Caco-2 (cell line): ENCODE measurements at regions not wholly inside any gene's neighbourhood (a gene's known extent, or its start where the extent isn't known, plus 50 kb on each side); places are given as distances from the start of the nearest gene placed in this dataset.

Experiments
- BruUV-seq: library from RNA; stranded (reverse); fragments of 400-500 nt; replicated peaks from 2 replicates; lab custom pipeline; 2021; lab: Mats Ljungman, UMichigan
- CTCF ChIA-PET: fragments of 300-600 bp; sonication (Branson Sonifier 250); formaldehyde crosslinking; loops from one replicate; lab custom pipeline; 2022; ENCODE audit warnings: antibody characterized with exemption; lab: Charles Lee
- POLR2A ChIA-PET: fragments of 300-600 bp; sonication (Branson Sonifier 250); formaldehyde crosslinking; loops from one replicate; lab custom pipeline; 2022; ENCODE audit warnings: antibody characterized with exemption; lab: Charles Lee
- DNase-seq, 2 experiments: peaks; one replicate each; pipeline versions ENCODE4 v3.0.0 to v3.0.0-alpha.2; 2020 to 2022
- H3K27me3 ChIP-seq: replicated peaks from 2 replicates; pipeline ENCODE4 v1.6.0; 2011; ENCODE audit warnings: low read length; ENCODE audit not compliant: control insufficient read depth, insufficient read depth
- H3K36me3 ChIP-seq: 2 replicates; pipeline ENCODE4 v1.5.1; 2011; ENCODE audit warnings: low read length; ENCODE audit not compliant: control insufficient read depth, insufficient read depth
- H3K4me1 ChIP-seq: fragments of 250-450 bp; sonication (Bioruptor Pico); 2 replicates; pipeline ENCODE4 v1.5.1; 2020; ENCODE audit warnings: mild to moderate bottlenecking
- H3K4me3 ChIP-seq: 2 replicates; pipeline ENCODE4 v1.5.1; 2011; ENCODE audit warnings: low read depth, mild to moderate bottlenecking, control low read depth, low read length
- H3K9me3 ChIP-seq: fragments of 250-450 bp; sonication (Bioruptor Pico); 2 replicates; pipeline ENCODE4 v1.5.1; 2020; ENCODE audit warnings: mild to moderate bottlenecking, moderate library complexity
- H3K27ac Mint-ChIP-seq: one replicate; pipeline ENCODE4 v1.8.0; 2022; ENCODE audit warnings: mixed read lengths; ENCODE audit not compliant: unreplicated experiment
- H3K27me3 Mint-ChIP-seq: one replicate; pipeline ENCODE4 v1.8.0; 2022; ENCODE audit warnings: mixed read lengths; ENCODE audit not compliant: insufficient read depth, unreplicated experiment
- H3K36me3 Mint-ChIP-seq: one replicate; pipeline ENCODE4 v1.8.0; 2022; ENCODE audit warnings: mild to moderate bottlenecking, mixed read lengths; ENCODE audit not compliant: insufficient read depth, unreplicated experiment
- H3K4me1 Mint-ChIP-seq: one replicate; pipeline ENCODE4 v1.8.0; 2022; ENCODE audit warnings: low read depth, mixed read lengths; ENCODE audit not compliant: unreplicated experiment
- H3K4me3 Mint-ChIP-seq: one replicate; pipeline ENCODE4 v1.8.0; 2022; ENCODE audit warnings: mild to moderate bottlenecking, moderate library complexity, mixed read lengths; ENCODE audit not compliant: unreplicated experiment
- H3K9me3 Mint-ChIP-seq: one replicate; pipeline ENCODE4 v1.8.0; 2022; ENCODE audit warnings: mixed read lengths; ENCODE audit not compliant: unreplicated experiment
- CTCF ChIP-seq, 2 experiments: fragments of 200-600 bp in 1 of 2; IDR thresholded peaks; 1 replicate in 1 of 2; 2 replicates in 1 of 2; pipeline versions ENCODE4 v1.5.1 to v1.8.0; 2011 to 2022; ENCODE audit warnings: antibody characterized with exemption in 1 of 2, control low read depth in 1 of 2, inconsistent platforms in 1 of 2, low read depth in 1 of 2, low read length in 1 of 2, mild to moderate bottlenecking in 1 of 2, moderate library complexity in 1 of 2; ENCODE audit not compliant: insufficient read depth in 1 of 2, severe bottlenecking in 1 of 2, unreplicated experiment in 1 of 2
- intact Hi-C: fragments of 100-400 bp; cut with micrococcal nuclease; formaldehyde crosslinking; loops from one replicate; pipeline ENCODE4 v1.10.0; 2022; ENCODE audit not compliant: unreplicated experiment

DNA sequence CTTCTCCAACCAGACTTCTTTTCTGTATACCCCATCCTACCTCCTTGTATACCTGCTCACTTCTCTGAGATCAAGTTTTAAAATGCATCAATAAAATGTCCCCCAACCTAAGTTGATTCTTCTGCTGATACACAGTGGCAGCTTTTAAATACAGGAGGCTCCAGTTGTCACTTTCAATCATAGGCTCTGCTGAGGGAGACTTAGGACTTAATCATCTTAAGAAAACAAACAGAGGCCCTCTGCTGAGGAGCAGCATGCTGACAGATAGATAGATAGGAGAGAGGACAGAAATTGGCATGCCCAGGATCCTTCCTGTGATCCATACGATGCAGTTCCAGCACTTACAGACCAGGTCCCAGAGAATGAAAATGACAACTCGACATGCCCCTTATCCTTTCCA is 311.0 kb upstream of the PROX1 start:
- BruUV-seq = no TSS peak

GRCh38 chr1:213678348-213678747 is 309.4 kb upstream of the PROX1 start:
- H3K27me3 Mint-ChIP-seq = no peaks in the 10 kb centered on the region
- no peaks in the 10 kb centered on the region for H3K36me3 ChIP-seq
- no peak overlapping the region for H3K4me3 Mint-ChIP-seq
- TF ChIP-seq CTCF (IDR thresholded peaks at IDR 0.05; ENCODE audit: insufficient read depth in 1 of 2, low read depth in 1 of 2, low read length in 1 of 2, severe bottlenecking in 1 of 2, unreplicated experiment in 1 of 2) = no peak
- H3K9me3 ChIP-seq = peaks cover 15% of the 10 kb centered on the region
- no peaks in the 10 kb centered on the region for H3K27me3 ChIP-seq
- intact Hi-C loops = loop anchor here (10.0 kb wide), 1 partner anchor 304 kb away; no protein-coding TSS in a partner anchor
- no peaks in the 10 kb centered on the region for H3K9me3 Mint-ChIP-seq
- H3K4me3 ChIP-seq = no peak overlapping the region
- ChIA-PET POLR2A (no interaction called here), CTCF (no interaction called here)
- H3K4me1 Mint-ChIP-seq = peaks cover 10% of the 10 kb centered on the region
- no peaks in the 10 kb centered on the region for H3K36me3 Mint-ChIP-seq
- no peak overlapping the region for H3K27ac Mint-ChIP-seq
- H3K4me1 ChIP-seq = peaks cover 28% of the 10 kb centered on the region
- DNase-seq = no peak
- BruUV-seq = no TSS peak

More for the DNA sequence above, 311.0 kb upstream of the PROX1 start:
- Histone ChIP-seq H3K9me3 (peaks cover 15% of the 10 kb centered on the region), H3K4me3 (no peak overlapping the region), H3K36me3 (no peaks in the 10 kb centered on the region), H3K27me3 (no peaks in the 10 kb centered on the region), H3K4me1 (peaks cover 28% of the 10 kb centered on the region)
- intact Hi-C loops = loop anchor here (10.0 kb wide), 1 partner anchor 302 kb away; no protein-coding TSS in a partner anchor
- peaks cover 15% of the 10 kb centered on the region for H3K9me3 Mint-ChIP-seq
- no peaks in the 10 kb centered on the region for H3K27me3 Mint-ChIP-seq
- DNase-seq = no peak
- ChIA-PET CTCF (no interaction called here), POLR2A (no interaction called here)
- no peak for TF ChIP-seq CTCF (IDR thresholded peaks at IDR 0.05; ENCODE audit: insufficient read depth in 1 of 2, low read depth in 1 of 2, low read length in 1 of 2, severe bottlenecking in 1 of 2, unreplicated experiment in 1 of 2)
- no peak overlapping the region for H3K27ac Mint-ChIP-seq
- H3K4me3 Mint-ChIP-seq = no peak overlapping the region
- H3K4me1 Mint-ChIP-seq = peaks cover 10% of the 10 kb centered on the region
- no peaks in the 10 kb centered on the region for H3K36me3 Mint-ChIP-seq

- H3K4me1 Mint-ChIP-seq = peaks cover 10% of the 10 kb centered on the region
- H3K27me3 ChIP-seq = no peaks in the 10 kb centered on the region
- intact Hi-C loops = loop anchor here (10.0 kb wide), 1 partner anchor 304 kb away; no protein-coding TSS in a partner anchor
- no peak for DNase-seq
- ChIA-PET CTCF (no interaction called here), POLR2A (no interaction called here)
- H3K4me1 ChIP-seq = peaks cover 28% of the 10 kb centered on the region
- H3K27me3 Mint-ChIP-seq = no peaks in the 10 kb centered on the region
- no peaks in the 10 kb centered on the region for H3K9me3 Mint-ChIP-seq
- no peak overlapping the region for H3K4me3 Mint-ChIP-seq
- no peaks in the 10 kb centered on the region for H3K36me3 Mint-ChIP-seq
- H3K9me3 ChIP-seq = peaks cover 15% of the 10 kb centered on the region
- H3K27ac Mint-ChIP-seq = no peak overlapping the region
- H3K36me3 ChIP-seq = no peaks in the 10 kb centered on the region
- no peak for TF ChIP-seq CTCF (IDR thresholded peaks at IDR 0.05; ENCODE audit: insufficient read depth in 1 of 2, low read depth in 1 of 2, low read length in 1 of 2, severe bottlenecking in 1 of 2, unreplicated experiment in 1 of 2)
- no TSS peak for BruUV-seq
- H3K4me3 ChIP-seq = no peak overlapping the region
Observed at GRCh38 chr1:213678753-213679152, 309.0 kb upstream of the PROX1 start.
